PFSK-1 (cell line): ENCODE measurements at regions not wholly inside any gene's neighbourhood (a gene's known extent, or its start where the extent isn't known, plus 50 kb on each side); places are given as distances from the start of the nearest gene placed in this dataset.

Experiments
- FOXP2 ChIP-seq: optimal IDR thresholded peaks from 2 replicates; pipeline ENCODE3; 2011; ENCODE audit warnings: borderline replicate concordance, control low read depth, inconsistent platforms; ENCODE audit not compliant: insufficient read depth; ENCODE audit errors: extremely low read length, extremely low read depth
- POLR2AphosphoS5 ChIP-seq: IDR thresholded peaks from 2 replicates; pipeline ENCODE4 v1.6.1; 2012; ENCODE audit warnings: low read depth, mild to moderate bottlenecking, control low read depth, low read length, moderate library complexity
- SIN3A ChIP-seq: IDR thresholded peaks from 2 replicates; pipeline ENCODE4 v1.6.1; 2012; ENCODE audit warnings: mild to moderate bottlenecking, low read length, moderate library complexity, borderline replicate concordance; ENCODE audit not compliant: insufficient read depth
- TAF1 ChIP-seq: IDR thresholded peaks from 2 replicates; pipeline ENCODE4 v1.6.1; 2012; ENCODE audit warnings: low read length, control low read depth, borderline replicate concordance; ENCODE audit not compliant: insufficient read depth
- TF ChIP-seq, protein P1 (sequence below), 2 experiments: IDR thresholded peaks; 2 replicates each; pipeline versions ENCODE4 v1.6.1 to v1.8.0; 2011 to 2012; ENCODE audit warnings: low read depth in 2 of 2, low read length in 2 of 2, control low read depth in 1 of 2, inconsistent platforms in 1 of 2, mild to moderate bottlenecking in 1 of 2, moderate library complexity in 1 of 2; ENCODE audit not compliant: insufficient read depth in 1 of 2

DNA sequence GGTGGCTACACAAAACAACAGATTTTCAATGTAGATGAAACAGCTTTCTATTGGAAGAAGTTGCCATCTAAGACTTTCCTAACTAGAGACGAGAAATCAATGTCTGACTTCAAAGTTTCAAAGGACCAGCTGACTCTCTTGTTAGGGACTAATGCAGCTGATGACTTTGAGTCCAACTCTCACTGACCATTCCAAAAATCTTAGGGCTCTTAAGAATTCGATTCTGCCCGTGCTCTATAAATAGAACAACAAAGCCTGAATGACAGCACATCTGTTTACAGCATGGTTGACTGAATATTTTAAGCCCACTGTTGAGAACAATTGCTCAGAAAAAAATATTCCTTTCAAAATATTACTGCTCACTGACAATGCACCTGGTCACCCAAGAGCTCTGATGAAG lies 202.4 kb upstream of the PRICKLE2 start:
- TF ChIP-seq TAF1: no peak
- no peak for TF ChIP-seq SIN3A
- TF ChIP-seq FOXP2: no peak
- TF ChIP-seq, protein P1, sequence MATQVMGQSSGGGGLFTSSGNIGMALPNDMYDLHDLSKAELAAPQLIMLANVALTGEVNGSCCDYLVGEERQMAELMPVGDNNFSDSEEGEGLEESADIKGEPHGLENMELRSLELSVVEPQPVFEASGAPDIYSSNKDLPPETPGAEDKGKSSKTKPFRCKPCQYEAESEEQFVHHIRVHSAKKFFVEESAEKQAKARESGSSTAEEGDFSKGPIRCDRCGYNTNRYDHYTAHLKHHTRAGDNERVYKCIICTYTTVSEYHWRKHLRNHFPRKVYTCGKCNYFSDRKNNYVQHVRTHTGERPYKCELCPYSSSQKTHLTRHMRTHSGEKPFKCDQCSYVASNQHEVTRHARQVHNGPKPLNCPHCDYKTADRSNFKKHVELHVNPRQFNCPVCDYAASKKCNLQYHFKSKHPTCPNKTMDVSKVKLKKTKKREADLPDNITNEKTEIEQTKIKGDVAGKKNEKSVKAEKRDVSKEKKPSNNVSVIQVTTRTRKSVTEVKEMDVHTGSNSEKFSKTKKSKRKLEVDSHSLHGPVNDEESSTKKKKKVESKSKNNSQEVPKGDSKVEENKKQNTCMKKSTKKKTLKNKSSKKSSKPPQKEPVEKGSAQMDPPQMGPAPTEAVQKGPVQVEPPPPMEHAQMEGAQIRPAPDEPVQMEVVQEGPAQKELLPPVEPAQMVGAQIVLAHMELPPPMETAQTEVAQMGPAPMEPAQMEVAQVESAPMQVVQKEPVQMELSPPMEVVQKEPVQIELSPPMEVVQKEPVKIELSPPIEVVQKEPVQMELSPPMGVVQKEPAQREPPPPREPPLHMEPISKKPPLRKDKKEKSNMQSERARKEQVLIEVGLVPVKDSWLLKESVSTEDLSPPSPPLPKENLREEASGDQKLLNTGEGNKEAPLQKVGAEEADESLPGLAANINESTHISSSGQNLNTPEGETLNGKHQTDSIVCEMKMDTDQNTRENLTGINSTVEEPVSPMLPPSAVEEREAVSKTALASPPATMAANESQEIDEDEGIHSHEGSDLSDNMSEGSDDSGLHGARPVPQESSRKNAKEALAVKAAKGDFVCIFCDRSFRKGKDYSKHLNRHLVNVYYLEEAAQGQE (IDR thresholded peaks at IDR 0.05; ENCODE audit: insufficient read depth in 1 of 2, low read depth in 2 of 2, low read length in 2 of 2): no peak
- no peak for TF ChIP-seq POLR2AphosphoS5

GRCh38 chr3:64426551-64426950 lies 201.3 kb upstream of the PRICKLE2 start:
- TF ChIP-seq, protein P1 (IDR thresholded peaks at IDR 0.05; ENCODE audit: insufficient read depth in 1 of 2, low read depth in 2 of 2, low read length in 2 of 2): no peak
- TF ChIP-seq POLR2AphosphoS5: no peak
- no peak for TF ChIP-seq TAF1
- no peak for TF ChIP-seq FOXP2
- TF ChIP-seq SIN3A: no peak

DNA sequence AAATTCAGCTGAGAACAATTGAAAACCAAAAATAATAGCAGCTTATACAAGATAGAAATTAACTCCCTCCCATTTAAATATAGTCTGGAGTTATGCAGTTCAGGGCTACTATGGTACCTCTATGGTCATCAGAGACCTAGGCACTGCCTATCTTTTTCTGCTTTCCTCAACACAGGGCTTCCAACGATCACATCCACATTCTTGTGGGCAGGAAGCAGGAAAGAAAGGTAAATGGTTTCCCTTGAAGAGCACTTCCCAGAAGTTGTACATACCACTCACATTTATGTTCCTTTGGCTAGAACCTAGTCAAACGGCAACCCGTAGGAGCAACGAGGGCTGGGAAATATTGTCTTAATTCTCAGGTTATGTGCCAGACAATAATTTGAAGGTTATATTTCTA lies 197.7 kb upstream of the PRICKLE2 start:
- no peak for TF ChIP-seq POLR2AphosphoS5
- TF ChIP-seq, protein P1 (IDR thresholded peaks at IDR 0.05; ENCODE audit: insufficient read depth in 1 of 2, low read depth in 2 of 2, low read length in 2 of 2): no peak
- TF ChIP-seq TAF1: no peak
- TF ChIP-seq FOXP2: no peak
- TF ChIP-seq SIN3A: no peak

- TF ChIP-seq, protein P1 (IDR thresholded peaks at IDR 0.05; ENCODE audit: insufficient read depth in 1 of 2, low read depth in 2 of 2, low read length in 2 of 2): no peak
- TF ChIP-seq TAF1 (no peak), FOXP2 (no peak), POLR2AphosphoS5 (no peak), SIN3A (no peak)
These were observed 196.9 kb upstream of the PRICKLE2 start for GRCh38 chr3:64422192-64422591.

GRCh38 chr3:64417816-64418215 lies 192.6 kb upstream of the PRICKLE2 start:
- TF ChIP-seq, protein P1 (IDR thresholded peaks at IDR 0.05; ENCODE audit: insufficient read depth in 1 of 2, low read depth in 2 of 2, low read length in 2 of 2): no peak
- TF ChIP-seq TAF1 (no peak), SIN3A (no peak), POLR2AphosphoS5 (no peak), FOXP2 (no peak)
